Hepatocyte (in vitro differentiated cells): ENCODE measurements at regions not wholly inside any gene's neighbourhood (a gene's known extent, or its start where the extent isn't known, plus 50 kb on each side); places are given as distances from the start of the nearest gene placed in this dataset.

Experiments
- EZH2 ChIP-seq: fragments of 200-600 bp; sonication (generic); IDR thresholded peaks from 2 replicates; pipeline ENCODE4 v1.6.1; 2016; ENCODE audit warnings: antibody characterized with exemption, mild to moderate bottlenecking, borderline replicate concordance
- EZH2phosphoT487 ChIP-seq: fragments of 200-600 bp; sonication (generic); IDR thresholded peaks from one replicate; pipeline ENCODE4 v1.6.1; 2018; ENCODE audit warnings: antibody characterized with exemption, mild to moderate bottlenecking, low read depth, moderate library complexity; ENCODE audit not compliant: unreplicated experiment, severe bottlenecking
- TF ChIP-seq, protein P1 (sequence below): fragments of 200-600 bp; sonication (generic); IDR thresholded peaks from 2 replicates; pipeline ENCODE4 v1.5.1; 2016; ENCODE audit warnings: antibody characterized with exemption, mild to moderate bottlenecking; ENCODE audit not compliant: poor library complexity

- TF ChIP-seq, protein P1, sequence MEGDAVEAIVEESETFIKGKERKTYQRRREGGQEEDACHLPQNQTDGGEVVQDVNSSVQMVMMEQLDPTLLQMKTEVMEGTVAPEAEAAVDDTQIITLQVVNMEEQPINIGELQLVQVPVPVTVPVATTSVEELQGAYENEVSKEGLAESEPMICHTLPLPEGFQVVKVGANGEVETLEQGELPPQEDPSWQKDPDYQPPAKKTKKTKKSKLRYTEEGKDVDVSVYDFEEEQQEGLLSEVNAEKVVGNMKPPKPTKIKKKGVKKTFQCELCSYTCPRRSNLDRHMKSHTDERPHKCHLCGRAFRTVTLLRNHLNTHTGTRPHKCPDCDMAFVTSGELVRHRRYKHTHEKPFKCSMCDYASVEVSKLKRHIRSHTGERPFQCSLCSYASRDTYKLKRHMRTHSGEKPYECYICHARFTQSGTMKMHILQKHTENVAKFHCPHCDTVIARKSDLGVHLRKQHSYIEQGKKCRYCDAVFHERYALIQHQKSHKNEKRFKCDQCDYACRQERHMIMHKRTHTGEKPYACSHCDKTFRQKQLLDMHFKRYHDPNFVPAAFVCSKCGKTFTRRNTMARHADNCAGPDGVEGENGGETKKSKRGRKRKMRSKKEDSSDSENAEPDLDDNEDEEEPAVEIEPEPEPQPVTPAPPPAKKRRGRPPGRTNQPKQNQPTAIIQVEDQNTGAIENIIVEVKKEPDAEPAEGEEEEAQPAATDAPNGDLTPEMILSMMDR, result no peak
- no peak for TF ChIP-seq EZH2
- TF ChIP-seq EZH2phosphoT487, result no peak
These were observed 169.7 kb upstream of the PHYHIPL start for GRCh38 chr10:59006511-59007306.
